ENCODE measurements at regions not wholly inside any gene's neighbourhood (a gene's known extent, or its start where the extent isn't known, plus 50 kb on each side); places are given as distances from the start of the nearest gene placed in this dataset.

DNA sequence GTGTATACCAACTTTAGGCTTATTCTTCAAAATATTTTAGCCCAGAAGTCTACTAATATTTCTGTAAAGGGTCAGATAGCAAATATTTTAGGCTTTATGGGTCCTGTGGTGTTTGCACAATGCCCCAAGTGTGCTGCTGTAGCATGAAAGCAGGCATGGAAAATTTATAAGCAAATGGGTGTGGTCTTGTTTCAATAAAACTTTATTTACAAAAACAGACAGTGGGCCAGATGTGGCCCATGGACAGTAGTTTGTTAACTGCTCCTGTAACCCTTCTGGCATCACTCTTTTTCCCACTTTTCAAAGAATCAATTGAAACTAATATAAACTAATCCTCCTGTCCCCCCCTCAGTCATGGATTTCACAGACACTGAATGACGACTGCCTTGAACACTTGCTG lies 410.7 kb downstream of the SHISA9 start:
- Histone ChIP-seq H3K36me3 (no peaks in the 10 kb centered on the region), H3K4me1 (no peaks in the 10 kb centered on the region), H3K27ac (no peak overlapping the region), H3K4me3 (no peak overlapping the region), H3K27me3 (no peaks in the 10 kb centered on the region), H3K9me3 (no peaks in the 10 kb centered on the region)
- no peak for ATAC-seq
- intact Hi-C loops (cut with DNase I), result no loop called here
- no peak for DNase-seq
- TF ChIP-seq CTCF (IDR thresholded peaks at IDR 0.05) (no peak), POLR2A (IDR thresholded peaks at IDR 0.05) (no peak)
- WGBS (ENCODE audit: insufficient coverage, low coverage, low lambda C conversion rate, missing lambda C conversion rate), result 100% methylated on average over 1 of the region's 1 CpG

DNA sequence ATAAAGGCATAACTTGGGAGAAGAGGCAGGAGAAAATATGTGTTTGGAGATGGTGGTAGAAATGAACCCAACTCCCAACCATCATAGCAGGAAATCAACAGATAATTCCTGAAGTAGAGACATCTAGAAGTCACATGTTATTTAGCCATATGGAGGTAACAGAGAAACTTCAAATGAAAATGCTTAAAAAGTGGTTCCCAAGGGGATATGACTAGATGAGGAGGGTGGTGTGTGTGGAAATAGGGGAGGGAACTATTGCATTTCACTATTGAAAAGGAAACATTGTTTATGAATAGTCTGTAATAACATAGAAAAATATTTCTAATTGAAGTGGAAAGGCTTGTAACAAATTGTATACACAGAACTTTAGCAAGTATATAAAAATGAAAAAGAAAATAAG lies 412.0 kb downstream of the SHISA9 start:
- ATAC-seq, result no peak
- intact Hi-C loops (cut with DNase I), result no loop called here

DNA sequence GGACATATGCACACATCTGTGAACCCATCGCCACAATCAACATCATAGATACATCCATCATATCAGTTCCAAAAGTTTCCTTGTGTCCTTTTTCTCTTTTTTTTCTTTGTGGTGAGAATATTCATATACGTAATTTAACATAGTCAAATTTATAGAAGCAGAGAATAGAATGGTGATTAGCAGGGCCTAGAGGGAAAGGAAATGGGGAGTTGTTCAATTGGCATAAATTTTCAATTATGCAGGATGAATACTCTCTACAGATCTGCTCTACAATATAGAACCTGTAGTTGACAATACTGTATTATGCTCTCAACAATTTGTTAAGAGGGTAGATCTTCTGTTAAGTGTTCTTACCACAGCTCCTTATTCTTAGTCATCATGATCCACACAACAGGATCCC lies 413.2 kb downstream of the SHISA9 start:
- intact Hi-C loops (cut with DNase I), result no loop called here
- no peak for ATAC-seq
- WGBS (ENCODE audit: insufficient coverage, low coverage, low lambda C conversion rate, missing lambda C conversion rate), result 85% methylated on average over 2 of the region's 2 CpGs

More for the DNA sequence above, 412.0 kb downstream of the SHISA9 start:
- no peaks in the 10 kb centered on the region for H3K4me1 ChIP-seq
- H3K36me3 ChIP-seq, result no peaks in the 10 kb centered on the region
- no peaks in the 10 kb centered on the region for H3K9me3 ChIP-seq
- H3K27me3 ChIP-seq, result no peaks in the 10 kb centered on the region
- no peak overlapping the region for H3K27ac ChIP-seq
- DNase-seq, result no peak
- H3K4me3 ChIP-seq, result no peak overlapping the region
- TF ChIP-seq CTCF (IDR thresholded peaks at IDR 0.05), result no peak
- no peak for TF ChIP-seq POLR2A (IDR thresholded peaks at IDR 0.05)

GRCh38 chr16:13315642-13316427 lies 414.4 kb downstream of the SHISA9 start:
- WGBS (ENCODE audit: insufficient coverage, low coverage, low lambda C conversion rate, missing lambda C conversion rate), result 57% methylated on average over 4 of the region's 5 CpGs
- intact Hi-C loops (cut with DNase I), result no loop called here

More for the DNA sequence above, 413.2 kb downstream of the SHISA9 start:
- no peak for DNase-seq
- TF ChIP-seq CTCF (IDR thresholded peaks at IDR 0.05), result no peak
- TF ChIP-seq POLR2A (IDR thresholded peaks at IDR 0.05), result no peak
- Histone ChIP-seq H3K4me1 (no peaks in the 10 kb centered on the region), H3K4me3 (no peak overlapping the region), H3K27me3 (no peaks in the 10 kb centered on the region), H3K36me3 (no peaks in the 10 kb centered on the region), H3K27ac (no peak overlapping the region), H3K9me3 (no peaks in the 10 kb centered on the region)

More at GRCh38 chr16:13315642-13316427, 414.4 kb downstream of the SHISA9 start:
- Histone ChIP-seq H3K27me3 (no peaks in the 10 kb centered on the region), H3K4me3 (no peak overlapping the region), H3K27ac (no peak overlapping the region), H3K36me3 (no peaks in the 10 kb centered on the region), H3K4me1 (no peaks in the 10 kb centered on the region), H3K9me3 (no peaks in the 10 kb centered on the region)
- TF ChIP-seq CTCF (IDR thresholded peaks at IDR 0.05) (no peak), POLR2A (IDR thresholded peaks at IDR 0.05) (no peak)
- ATAC-seq (no peak), DNase-seq (no peak)

Data from right lobe of liver (tissue), 6 donors.